GM13976 (cell line): ENCODE measurements at regions not wholly inside any gene's neighbourhood (a gene's known extent, or its start where the extent isn't known, plus 50 kb on each side); places are given as distances from the start of the nearest gene placed in this dataset.
"Not testable (repeated sequence)": the region's sequence is repeated elsewhere in the genome, so short reads cannot be mapped to it uniquely, and the experiment has no call there.

Source experiments
- DNase-seq: peaks from one replicate; pipeline ENCODE4 v3.0.0; 2012; ENCODE audit warnings: low spot score
- in situ Hi-C: fragments of 300-500 bp; cut with MboI; formaldehyde crosslinking; loops from one replicate; pipeline ENCODE4 v1.12.0; 2022; ENCODE audit warnings: low sequenced_read_pairs, mixed read lengths, inconsistent platforms; ENCODE audit not compliant: unreplicated experiment
- TF ChIP-seq, protein P1 (sequence below): IDR thresholded peaks from 2 replicates; pipeline ENCODE4 v1.5.1; 2012; ENCODE audit warnings: borderline replicate concordance, mild to moderate bottlenecking; ENCODE audit not compliant: insufficient read depth; ENCODE audit errors: extremely low read depth, missing control alignments, control extremely low read depth

DNA sequence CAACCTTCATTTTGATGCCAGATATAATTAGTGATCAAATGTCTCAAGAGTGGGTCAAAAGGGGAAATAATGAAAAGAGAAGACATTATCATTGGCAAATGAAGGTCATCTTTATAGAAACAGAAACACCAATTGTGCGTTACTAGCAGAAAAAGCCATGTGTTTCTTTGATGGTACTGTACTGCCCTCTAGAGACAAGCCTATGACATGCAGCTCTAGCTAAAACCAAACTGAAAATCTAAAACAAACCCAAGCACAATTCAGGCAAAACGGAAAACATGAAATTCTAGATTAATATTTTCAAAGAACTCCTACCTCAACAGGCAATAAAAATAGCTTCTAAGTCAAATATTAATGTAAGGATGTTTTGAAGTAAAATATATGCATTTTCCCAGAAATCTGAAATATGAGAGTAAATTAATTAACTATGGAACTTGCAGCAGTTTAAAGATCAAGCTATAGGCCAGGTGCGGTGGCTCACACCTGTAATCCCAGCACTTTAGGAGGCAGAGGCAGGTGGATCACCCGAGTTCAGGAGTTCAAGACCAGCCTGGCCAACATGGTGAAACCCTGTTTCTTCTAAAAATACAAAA is 115.4 kb downstream of the KLHL28 start:
- TF ChIP-seq, protein P1, sequence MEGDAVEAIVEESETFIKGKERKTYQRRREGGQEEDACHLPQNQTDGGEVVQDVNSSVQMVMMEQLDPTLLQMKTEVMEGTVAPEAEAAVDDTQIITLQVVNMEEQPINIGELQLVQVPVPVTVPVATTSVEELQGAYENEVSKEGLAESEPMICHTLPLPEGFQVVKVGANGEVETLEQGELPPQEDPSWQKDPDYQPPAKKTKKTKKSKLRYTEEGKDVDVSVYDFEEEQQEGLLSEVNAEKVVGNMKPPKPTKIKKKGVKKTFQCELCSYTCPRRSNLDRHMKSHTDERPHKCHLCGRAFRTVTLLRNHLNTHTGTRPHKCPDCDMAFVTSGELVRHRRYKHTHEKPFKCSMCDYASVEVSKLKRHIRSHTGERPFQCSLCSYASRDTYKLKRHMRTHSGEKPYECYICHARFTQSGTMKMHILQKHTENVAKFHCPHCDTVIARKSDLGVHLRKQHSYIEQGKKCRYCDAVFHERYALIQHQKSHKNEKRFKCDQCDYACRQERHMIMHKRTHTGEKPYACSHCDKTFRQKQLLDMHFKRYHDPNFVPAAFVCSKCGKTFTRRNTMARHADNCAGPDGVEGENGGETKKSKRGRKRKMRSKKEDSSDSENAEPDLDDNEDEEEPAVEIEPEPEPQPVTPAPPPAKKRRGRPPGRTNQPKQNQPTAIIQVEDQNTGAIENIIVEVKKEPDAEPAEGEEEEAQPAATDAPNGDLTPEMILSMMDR = peak; percentile 72
- DNase-seq = peak; percentile 42
- in situ Hi-C loops = no loop called here

DNA sequence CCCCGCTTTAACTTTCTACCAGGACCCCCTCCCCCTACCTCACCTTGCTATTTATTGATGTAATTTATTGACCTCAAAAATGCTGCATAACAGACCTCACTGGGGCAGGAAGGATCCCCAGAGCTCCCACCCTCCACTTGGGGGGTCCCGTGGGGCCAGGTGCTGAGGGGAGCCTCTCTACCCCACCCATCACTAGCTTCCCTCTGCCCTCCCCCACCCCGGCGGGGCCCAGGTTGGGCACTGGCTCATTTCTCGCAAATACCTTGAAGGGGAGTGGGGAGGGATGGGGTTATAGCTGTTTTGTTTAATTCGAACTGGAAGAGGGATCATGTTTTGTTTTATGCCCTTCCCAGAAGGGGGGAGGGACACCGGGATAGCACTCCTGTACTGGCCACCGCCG is 125.8 kb downstream of the KLHL28 start:
- DNase-seq, in situ Hi-C loops: not testable (repeated sequence)

DNA sequence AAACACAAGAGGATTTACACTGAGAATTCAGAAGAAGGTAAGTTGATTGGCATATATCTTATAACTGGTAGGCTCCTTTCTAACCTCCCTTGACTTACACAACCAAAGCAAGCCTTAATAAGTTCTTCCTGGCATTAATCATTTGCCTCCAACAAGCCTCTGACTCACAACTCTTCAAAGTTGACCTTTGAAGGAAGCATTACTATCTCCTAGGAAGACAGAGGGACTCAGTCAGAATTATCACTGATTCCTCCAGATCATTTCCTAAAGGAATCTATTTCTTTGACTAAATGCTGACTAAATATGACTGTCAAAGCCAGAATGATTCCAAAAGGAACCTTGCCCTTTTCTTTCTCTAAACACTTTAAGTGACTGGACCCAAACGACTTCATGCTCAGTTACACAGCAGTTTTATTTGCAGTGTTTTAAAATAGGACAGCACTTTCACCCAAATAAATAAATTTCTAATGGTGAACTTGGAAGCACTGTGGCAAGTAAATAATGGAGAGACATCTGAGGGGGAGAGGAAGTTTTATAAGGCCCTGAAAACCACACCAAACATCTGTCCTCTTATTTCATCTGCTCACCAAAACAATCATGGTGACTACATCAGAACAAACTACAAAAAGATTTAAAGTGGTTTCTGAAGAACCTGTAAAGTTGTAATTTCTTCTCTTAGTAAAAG is 128.2 kb downstream of the KLHL28 start:
- TF ChIP-seq, protein P1 = no peak
- in situ Hi-C loops = no loop called here
- no peak for DNase-seq

DNA sequence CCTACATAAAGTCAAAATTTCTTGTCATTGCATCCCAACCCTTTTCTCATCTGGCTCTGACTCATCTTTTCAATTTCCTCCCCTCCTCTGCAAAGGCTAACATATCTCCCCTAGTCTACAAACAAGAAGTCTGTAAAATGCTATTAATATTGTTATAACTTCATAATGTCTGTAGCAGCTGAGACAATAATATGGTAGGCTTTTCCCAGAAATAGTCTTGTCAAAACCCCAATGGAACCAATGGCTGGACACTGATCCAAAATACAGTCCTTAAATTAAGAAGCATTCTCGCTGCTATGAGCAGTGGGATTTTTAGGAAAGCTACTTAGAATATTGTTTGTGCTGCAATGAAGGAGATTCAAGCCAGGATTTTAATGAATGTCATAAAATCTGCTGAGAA is 131.4 kb downstream of the KLHL28 start:
- no peak for DNase-seq
- TF ChIP-seq, protein P1 = no peak
- in situ Hi-C loops = no loop called here

DNA sequence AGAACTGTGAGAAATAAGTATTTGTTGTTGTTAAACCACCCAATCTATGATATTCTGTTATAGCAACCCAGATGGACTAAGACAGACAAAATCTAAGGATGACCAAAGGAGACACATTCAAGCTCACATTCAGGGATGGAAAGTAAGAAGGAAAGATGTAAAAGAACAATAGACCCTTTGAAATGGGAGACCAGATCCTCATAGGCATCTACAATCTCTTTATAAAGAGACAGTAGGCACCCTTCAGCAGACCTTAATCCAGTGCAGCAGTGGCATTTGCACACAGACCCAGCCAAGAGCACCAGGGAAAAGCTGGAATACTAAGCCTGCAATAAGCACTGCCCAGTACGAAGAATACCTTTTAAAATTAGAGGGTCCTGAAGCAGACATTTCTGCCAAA is 132.7 kb downstream of the KLHL28 start:
- in situ Hi-C loops = no loop called here
- TF ChIP-seq, protein P1 = no peak
- DNase-seq = no peak

DNA sequence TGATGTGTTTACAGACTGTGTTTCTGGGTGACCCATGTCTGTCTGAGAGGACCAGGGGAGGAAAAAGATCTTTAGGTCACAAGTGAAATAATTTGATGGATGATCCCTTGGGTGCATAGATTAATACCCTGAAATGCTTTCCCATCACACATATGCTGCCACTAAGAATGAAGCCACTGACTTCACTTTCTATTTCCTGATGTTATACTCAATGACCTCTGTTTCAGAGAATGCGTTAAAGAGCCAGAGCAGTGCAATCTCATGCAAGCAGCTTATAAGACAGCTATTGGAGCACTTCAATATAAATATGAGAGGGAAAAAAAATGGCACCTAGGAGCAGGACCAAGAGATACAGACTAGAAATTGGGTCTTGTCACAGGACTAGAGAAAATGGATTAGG is 133.7 kb downstream of the KLHL28 start:
- no peak for DNase-seq
- TF ChIP-seq, protein P1 = no peak
- in situ Hi-C loops = no loop called here

DNA sequence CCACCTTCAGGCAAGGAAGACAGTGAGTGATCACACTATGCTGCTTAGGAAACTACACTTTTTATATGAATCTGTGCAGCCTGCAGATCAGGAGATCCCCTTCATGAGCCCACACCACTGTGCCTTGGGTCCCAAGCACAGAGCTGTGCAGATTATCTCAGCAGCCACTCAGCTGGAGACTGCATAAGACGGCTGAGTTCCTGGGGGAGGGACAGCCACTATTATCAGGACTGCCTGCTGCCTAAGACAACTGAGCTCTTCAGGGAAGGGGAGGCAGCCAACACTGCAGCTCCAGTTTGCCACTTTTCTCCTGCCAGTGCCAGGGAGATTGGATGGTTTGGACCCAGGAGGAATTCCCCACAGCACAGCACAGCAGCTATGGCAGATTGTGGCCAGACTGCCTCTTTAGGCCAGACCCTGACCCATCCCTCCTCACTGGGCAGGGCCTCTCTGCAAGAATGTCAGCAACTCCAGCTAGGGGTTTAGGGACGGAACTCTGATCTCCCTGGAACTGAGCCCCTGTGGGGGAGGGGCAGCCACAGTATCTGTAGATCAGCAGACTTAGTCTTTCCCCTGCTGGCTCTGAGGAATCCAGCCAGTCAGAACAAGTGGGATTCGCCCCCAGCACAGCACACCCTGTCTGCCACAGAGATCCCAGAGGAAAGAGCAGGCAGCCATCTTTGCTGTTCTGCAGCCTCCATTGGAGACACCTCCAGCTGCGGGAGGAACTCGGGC is 141.3 kb downstream of the KLHL28 start:
- TF ChIP-seq, protein P1 = no peak
- no peak for DNase-seq
- in situ Hi-C loops = no loop called here
